ENCODE measurements at regions not wholly inside any gene's neighbourhood (a gene's known extent, or its start where the extent isn't known, plus 50 kb on each side); places are given as distances from the start of the nearest gene placed in this dataset.

GRCh38 chr2:881204-881918, 69.3 kb upstream of the SNTG2 start:
- no peaks in the 10 kb centered on the region for H3K4me1 ChIP-seq
- H3K27ac ChIP-seq: no peak overlapping the region
- H3K4me3 ChIP-seq: no peak overlapping the region
- no peaks in the 10 kb centered on the region for H3K9me3 ChIP-seq
- H3K27me3 ChIP-seq: peaks cover 11% of the 10 kb centered on the region
- H3K36me3 ChIP-seq: no peaks in the 10 kb centered on the region
- H3K9ac ChIP-seq (ENCODE audit: low read depth in 2 of 2, low read length in 2 of 2): no peak overlapping the region
- TF ChIP-seq CTCF (IDR thresholded peaks at IDR 0.05): no peak
- DNase-seq: peak; percentile 7
- intact Hi-C loops (cut with DNase I): no loop called here

GRCh38 chr2:880201-880970, 70.3 kb upstream of the SNTG2 start:
- H3K9ac ChIP-seq (ENCODE audit: low read depth in 2 of 2, low read length in 2 of 2): no peak overlapping the region
- no peaks in the 10 kb centered on the region for H3K4me1 ChIP-seq
- TF ChIP-seq CTCF (IDR thresholded peaks at IDR 0.05): no peak
- no peaks in the 10 kb centered on the region for H3K36me3 ChIP-seq
- H3K4me3 ChIP-seq: no peak overlapping the region
- H3K9me3 ChIP-seq: no peaks in the 10 kb centered on the region
- intact Hi-C loops (cut with DNase I): no loop called here
- no peak overlapping the region for H3K27ac ChIP-seq
- peak; percentile 12 for DNase-seq
- peaks cover 11% of the 10 kb centered on the region for H3K27me3 ChIP-seq

GRCh38 chr2:879540-879939, 71.1 kb upstream of the SNTG2 start:
- Histone ChIP-seq H3K9ac (ENCODE audit: low read depth in 2 of 2, low read length in 2 of 2) (no peak overlapping the region), H3K9me3 (no peaks in the 10 kb centered on the region), H3K36me3 (no peaks in the 10 kb centered on the region), H3K4me3 (no peak overlapping the region), H3K4me1 (no peaks in the 10 kb centered on the region), H3K27ac (no peak overlapping the region), H3K27me3 (peaks cover 11% of the 10 kb centered on the region)
- DNase-seq: no peak
- no peak for TF ChIP-seq CTCF (IDR thresholded peaks at IDR 0.05)
- intact Hi-C loops (cut with DNase I): no loop called here

GRCh38 chr2:878245-878930, 72.3 kb upstream of the SNTG2 start:
- Histone ChIP-seq H3K27ac (no peak overlapping the region), H3K9ac (ENCODE audit: low read depth in 2 of 2, low read length in 2 of 2) (no peak overlapping the region), H3K9me3 (no peaks in the 10 kb centered on the region), H3K4me3 (no peak overlapping the region), H3K4me1 (no peaks in the 10 kb centered on the region), H3K36me3 (no peaks in the 10 kb centered on the region), H3K27me3 (peaks cover 7% of the 10 kb centered on the region)
- DNase-seq: peak; percentile 14
- intact Hi-C loops (cut with DNase I): no loop called here
- no peak for TF ChIP-seq CTCF (IDR thresholded peaks at IDR 0.05)

GRCh38 chr2:877747-878146, 72.9 kb upstream of the SNTG2 start:
- H3K9me3 ChIP-seq: no peaks in the 10 kb centered on the region
- DNase-seq: peak; percentile 7
- H3K9ac ChIP-seq (ENCODE audit: low read depth in 2 of 2, low read length in 2 of 2): no peak overlapping the region
- H3K4me3 ChIP-seq: no peak overlapping the region
- no peaks in the 10 kb centered on the region for H3K36me3 ChIP-seq
- no peak for TF ChIP-seq CTCF (IDR thresholded peaks at IDR 0.05)
- H3K27me3 ChIP-seq: peaks cover under 1% of the 10 kb centered on the region
- H3K4me1 ChIP-seq: no peaks in the 10 kb centered on the region
- no peak overlapping the region for H3K27ac ChIP-seq
- intact Hi-C loops (cut with DNase I): no loop called here
